LHCN-M2 (cell line): ENCODE measurements at regions not wholly inside any gene's neighbourhood (a gene's known extent, or its start where the extent isn't known, plus 50 kb on each side); places are given as distances from the start of the nearest gene placed in this dataset.

Source experiments
- DNase-seq: peaks from one replicate; pipeline ENCODE4 v3.0.0-alpha.2; 2012; ENCODE audit warnings: low read depth

- DNase-seq = peak; percentile 0
Measured at GRCh38 chrX:145002771-145003170, 244.5 kb upstream of the SPANXN1 start.

GRCh38 chrX:145003443-145003842 is 243.9 kb upstream of the SPANXN1 start:
- no peak for DNase-seq

GRCh38 chrX:145041486-145041885 is 205.8 kb upstream of the SPANXN1 start:
- no peak for DNase-seq

- no peak for DNase-seq
Measured at GRCh38 chrX:145068450-145068849, 178.9 kb upstream of the SPANXN1 start.

DNA sequence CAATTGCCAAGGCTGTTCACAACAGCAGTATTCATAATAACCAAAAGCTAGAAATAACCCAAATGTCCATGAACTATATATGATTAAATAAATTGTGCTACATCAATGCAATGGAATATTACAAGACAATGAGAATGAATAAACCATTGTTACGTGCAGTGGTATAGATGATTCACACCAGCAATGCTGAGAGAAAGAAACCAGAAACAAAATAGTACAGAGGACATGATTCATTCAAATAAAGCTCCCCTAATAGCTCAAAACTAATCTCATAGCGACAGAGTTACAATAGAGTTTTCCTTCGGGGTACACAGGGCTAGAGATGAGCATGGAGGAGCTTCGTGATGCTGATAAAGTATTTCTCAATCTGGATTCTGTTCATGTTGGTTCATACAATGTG is 148.1 kb upstream of the SPANXN1 start:
- DNase-seq = no peak
